DOHH2 (cell line): ENCODE measurements at regions not wholly inside any gene's neighbourhood (a gene's known extent, or its start where the extent isn't known, plus 50 kb on each side); places are given as distances from the start of the nearest gene placed in this dataset.

Experiments
- H3F3A ChIP-seq: fragments of 200-600 bp; sonication (generic), shearing (Covaris generic); 2 replicates; pipeline ENCODE4 v1.6.0; 2016; ENCODE audit warnings: antibody characterized with exemption, mild to moderate bottlenecking; ENCODE audit not compliant: control insufficient read depth, insufficient read depth
- H3K27ac ChIP-seq: fragments of 200-600 bp; sonication (generic); 2 replicates; pipeline ENCODE4 v1.5.1; 2014; ENCODE audit warnings: low read depth, mild to moderate bottlenecking, low read length, moderate library complexity
- H3K27me3 ChIP-seq: fragments of 200-600 bp; sonication (generic); 2 replicates; pipeline ENCODE4 v1.6.1; 2014; ENCODE audit warnings: mild to moderate bottlenecking, low read length, mixed read lengths; ENCODE audit not compliant: control insufficient read depth
- H3K36me3 ChIP-seq: fragments of 200-600 bp; sonication (generic); 2 replicates; pipeline ENCODE4 v1.6.1; 2014; ENCODE audit warnings: mild to moderate bottlenecking, low read length, moderate library complexity, mixed read lengths; ENCODE audit not compliant: control insufficient read depth
- H3K4me1 ChIP-seq: fragments of 200-600 bp; sonication (generic); 2 replicates; pipeline ENCODE4 v1.6.1; 2014; ENCODE audit warnings: mild to moderate bottlenecking, low read length, mixed read lengths; ENCODE audit not compliant: control insufficient read depth
- H3K4me2 ChIP-seq: fragments of 200-600 bp; sonication (generic); 2 replicates; pipeline ENCODE4 v1.6.0; 2014; ENCODE audit warnings: mild to moderate bottlenecking, low read length, moderate library complexity
- H3K4me3 ChIP-seq: fragments of 200-600 bp; sonication (generic); 2 replicates; pipeline ENCODE4 v1.5.1; 2014; ENCODE audit warnings: mild to moderate bottlenecking, low read length, mixed read lengths
- H3K79me2 ChIP-seq: fragments of 200-600 bp; sonication (generic); 2 replicates; pipeline ENCODE4 v1.6.1; 2014; ENCODE audit warnings: mild to moderate bottlenecking, low read length, mixed read lengths; ENCODE audit not compliant: control insufficient read depth
- H3K9me2 ChIP-seq: fragments of 200-600 bp; sonication (generic); replicated peaks from 2 replicates; pipeline ENCODE4 v1.6.1; 2014; ENCODE audit warnings: mild to moderate bottlenecking, low read length, mixed read lengths; ENCODE audit not compliant: control insufficient read depth
- H3K9me3 ChIP-seq: fragments of 200-600 bp; sonication (generic); 2 replicates; pipeline ENCODE4 v1.6.1; 2014; ENCODE audit warnings: antibody characterized with exemption, low read length, mixed read lengths; ENCODE audit not compliant: control insufficient read depth, insufficient read depth
- H4K20me1 ChIP-seq: fragments of 200-600 bp; sonication (generic); 2 replicates; pipeline ENCODE4 v1.6.0; 2014; ENCODE audit warnings: low read depth, mild to moderate bottlenecking, antibody characterized with exemption, low read length, moderate library complexity; ENCODE audit not compliant: control insufficient read depth, insufficient read depth
- EZH2phosphoT487 ChIP-seq: fragments of 200-600 bp; sonication (generic); IDR thresholded peaks from 2 replicates; pipeline ENCODE4 v1.6.1; 2017; ENCODE audit warnings: borderline replicate concordance, mild to moderate bottlenecking, antibody characterized with exemption, low read length, moderate library complexity, mixed read lengths
- TF ChIP-seq, protein P1 (sequence below): fragments of 200-600 bp; sonication (generic); IDR thresholded peaks from one replicate; pipeline ENCODE4 v1.5.1; 2014; ENCODE audit warnings: antibody characterized with exemption, mild to moderate bottlenecking, low read depth, low read length; ENCODE audit not compliant: poor library complexity, severe bottlenecking

DNA sequence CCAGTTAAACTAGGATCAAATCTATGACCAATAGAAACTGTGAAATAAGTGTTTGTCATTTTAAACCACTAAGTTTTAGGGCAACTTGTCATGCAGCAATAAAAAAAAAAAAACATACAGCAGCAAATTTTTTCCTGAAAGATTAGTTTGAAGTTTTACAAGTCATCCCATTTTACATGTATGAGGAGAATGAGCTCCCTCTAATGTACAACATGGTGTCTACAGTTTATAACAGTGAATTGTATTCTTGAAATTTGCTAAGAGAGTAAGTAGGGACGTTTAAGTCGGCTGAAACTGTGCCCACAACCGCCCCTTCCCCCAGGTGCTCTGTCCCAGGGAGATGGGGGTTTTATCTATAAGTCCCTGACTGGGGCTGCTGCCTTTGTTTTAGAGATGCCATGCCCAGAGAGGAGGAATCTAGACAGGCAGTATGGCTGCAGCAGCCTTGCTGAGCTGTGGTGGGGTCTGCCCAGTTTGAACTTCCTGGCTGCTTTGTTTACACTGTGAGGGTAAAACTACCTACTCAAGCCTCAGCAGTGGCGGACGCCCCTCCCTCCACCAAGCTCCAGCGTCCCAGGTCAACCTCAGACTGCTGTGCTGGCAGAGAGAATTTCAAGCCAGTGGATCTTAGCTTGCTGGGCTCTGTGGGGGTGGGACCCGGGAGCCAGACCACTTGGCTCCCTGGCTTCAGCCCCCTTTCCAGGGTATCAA is 499.3 kb upstream of the CT83 start:
- H3K27ac ChIP-seq: no peak overlapping the region
- H3K4me1 ChIP-seq: no peaks in the 10 kb centered on the region
- no peaks in the 10 kb centered on the region for H3F3A ChIP-seq
- no peaks in the 10 kb centered on the region for H3K9me2 ChIP-seq
- H3K9me3 ChIP-seq: no peaks in the 10 kb centered on the region
- no peak for TF ChIP-seq EZH2phosphoT487
- TF ChIP-seq, protein P1, sequence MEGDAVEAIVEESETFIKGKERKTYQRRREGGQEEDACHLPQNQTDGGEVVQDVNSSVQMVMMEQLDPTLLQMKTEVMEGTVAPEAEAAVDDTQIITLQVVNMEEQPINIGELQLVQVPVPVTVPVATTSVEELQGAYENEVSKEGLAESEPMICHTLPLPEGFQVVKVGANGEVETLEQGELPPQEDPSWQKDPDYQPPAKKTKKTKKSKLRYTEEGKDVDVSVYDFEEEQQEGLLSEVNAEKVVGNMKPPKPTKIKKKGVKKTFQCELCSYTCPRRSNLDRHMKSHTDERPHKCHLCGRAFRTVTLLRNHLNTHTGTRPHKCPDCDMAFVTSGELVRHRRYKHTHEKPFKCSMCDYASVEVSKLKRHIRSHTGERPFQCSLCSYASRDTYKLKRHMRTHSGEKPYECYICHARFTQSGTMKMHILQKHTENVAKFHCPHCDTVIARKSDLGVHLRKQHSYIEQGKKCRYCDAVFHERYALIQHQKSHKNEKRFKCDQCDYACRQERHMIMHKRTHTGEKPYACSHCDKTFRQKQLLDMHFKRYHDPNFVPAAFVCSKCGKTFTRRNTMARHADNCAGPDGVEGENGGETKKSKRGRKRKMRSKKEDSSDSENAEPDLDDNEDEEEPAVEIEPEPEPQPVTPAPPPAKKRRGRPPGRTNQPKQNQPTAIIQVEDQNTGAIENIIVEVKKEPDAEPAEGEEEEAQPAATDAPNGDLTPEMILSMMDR: no peak
- H3K4me3 ChIP-seq: no peak overlapping the region
- H3K79me2 ChIP-seq: no peaks in the 10 kb centered on the region
- no peaks in the 10 kb centered on the region for H4K20me1 ChIP-seq
- H3K4me2 ChIP-seq: no peak overlapping the region
- no peaks in the 10 kb centered on the region for H3K27me3 ChIP-seq
- H3K36me3 ChIP-seq: no peaks in the 10 kb centered on the region

DNA sequence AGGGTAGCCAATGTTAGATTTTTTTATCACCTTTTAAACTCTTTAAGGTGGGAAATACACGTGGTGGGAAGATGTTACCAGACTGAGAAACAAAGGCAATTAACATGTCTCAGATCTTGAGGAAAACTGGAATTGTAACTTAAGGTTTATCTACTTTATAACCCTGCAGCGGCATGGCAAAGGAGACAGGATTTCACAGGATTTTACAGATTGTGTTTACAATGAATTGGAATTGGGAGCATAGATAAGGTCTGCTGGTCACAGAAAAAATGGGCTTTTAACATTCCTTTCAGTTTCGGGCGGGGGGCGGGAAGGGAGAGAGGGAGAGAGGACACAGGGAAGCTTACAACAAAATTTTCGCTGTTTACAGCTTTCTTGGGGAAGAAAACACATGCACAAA is 467.5 kb upstream of the CT83 start:
- H4K20me1 ChIP-seq: no peaks in the 10 kb centered on the region
- H3K27ac ChIP-seq: no peak overlapping the region
- no peak overlapping the region for H3K4me2 ChIP-seq
- TF ChIP-seq, protein P1: no peak
- no peak for TF ChIP-seq EZH2phosphoT487
- no peaks in the 10 kb centered on the region for H3K9me2 ChIP-seq
- H3K27me3 ChIP-seq: no peaks in the 10 kb centered on the region
- no peaks in the 10 kb centered on the region for H3K9me3 ChIP-seq
- no peaks in the 10 kb centered on the region for H3K4me1 ChIP-seq
- H3F3A ChIP-seq: no peaks in the 10 kb centered on the region
- H3K4me3 ChIP-seq: no peak overlapping the region
- H3K79me2 ChIP-seq: no peaks in the 10 kb centered on the region
- no peaks in the 10 kb centered on the region for H3K36me3 ChIP-seq

DNA sequence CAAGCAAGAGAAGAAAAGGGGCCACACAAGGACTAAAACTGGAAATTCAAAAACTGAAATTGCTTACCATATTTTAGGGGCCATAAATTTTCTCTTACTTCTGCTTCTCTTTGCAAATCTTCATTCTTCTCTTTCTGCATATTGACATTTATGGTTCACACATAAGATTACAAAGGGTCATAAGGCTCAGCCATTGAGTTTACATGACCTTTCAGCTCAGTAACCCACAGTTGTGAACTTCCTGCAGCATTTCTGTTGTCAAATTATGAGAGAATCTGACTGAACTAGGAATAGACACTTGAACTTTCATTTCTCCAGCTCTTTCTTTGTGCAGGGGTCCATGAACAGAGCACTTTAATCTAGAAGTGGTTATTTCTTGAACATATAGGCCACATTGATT is 434.8 kb upstream of the CT83 start:
- Histone ChIP-seq H4K20me1 (no peaks in the 10 kb centered on the region), H3K4me3 (no peak overlapping the region), H3K36me3 (no peaks in the 10 kb centered on the region), H3K27me3 (no peaks in the 10 kb centered on the region), H3K9me2 (no peaks in the 10 kb centered on the region), H3K9me3 (no peaks in the 10 kb centered on the region), H3K27ac (no peak overlapping the region), H3K4me2 (no peak overlapping the region), H3K79me2 (no peaks in the 10 kb centered on the region), H3F3A (no peaks in the 10 kb centered on the region), H3K4me1 (no peaks in the 10 kb centered on the region)
- TF ChIP-seq, protein P1: no peak
- TF ChIP-seq EZH2phosphoT487: no peak
